ENCODE measurements at regions not wholly inside any gene's neighbourhood (a gene's known extent, or its start where the extent isn't known, plus 50 kb on each side); places are given as distances from the start of the nearest gene placed in this dataset.
A peak's percentile ranks its signal among the peaks of the same experiment; 100 is the strongest.

DNA sequence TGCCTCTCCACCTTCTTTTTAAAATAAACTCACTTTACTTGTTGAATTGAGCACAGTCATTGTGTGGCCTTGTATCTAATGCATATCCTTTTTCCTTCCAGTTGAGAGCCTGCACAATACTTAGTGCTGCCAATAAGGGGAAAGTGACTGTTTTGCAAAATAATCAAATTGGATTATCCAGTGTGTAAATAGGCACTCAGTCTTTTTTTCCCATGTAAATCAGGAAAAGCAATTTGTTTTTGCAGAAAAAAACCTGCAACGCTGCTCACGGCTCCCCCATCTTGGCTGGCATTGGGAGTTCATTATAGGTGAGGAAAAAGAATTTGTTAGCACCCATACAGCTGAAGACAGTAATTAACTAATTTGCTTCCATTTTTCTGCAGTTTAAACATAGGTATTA is 299.9 kb downstream of the CSNK1G3 start:
- 88% methylated on average over 2 of the region's 2 CpGs for WGBS
- peaks cover 52% of the 10 kb centered on the region for H3K4me1 ChIP-seq

DNA sequence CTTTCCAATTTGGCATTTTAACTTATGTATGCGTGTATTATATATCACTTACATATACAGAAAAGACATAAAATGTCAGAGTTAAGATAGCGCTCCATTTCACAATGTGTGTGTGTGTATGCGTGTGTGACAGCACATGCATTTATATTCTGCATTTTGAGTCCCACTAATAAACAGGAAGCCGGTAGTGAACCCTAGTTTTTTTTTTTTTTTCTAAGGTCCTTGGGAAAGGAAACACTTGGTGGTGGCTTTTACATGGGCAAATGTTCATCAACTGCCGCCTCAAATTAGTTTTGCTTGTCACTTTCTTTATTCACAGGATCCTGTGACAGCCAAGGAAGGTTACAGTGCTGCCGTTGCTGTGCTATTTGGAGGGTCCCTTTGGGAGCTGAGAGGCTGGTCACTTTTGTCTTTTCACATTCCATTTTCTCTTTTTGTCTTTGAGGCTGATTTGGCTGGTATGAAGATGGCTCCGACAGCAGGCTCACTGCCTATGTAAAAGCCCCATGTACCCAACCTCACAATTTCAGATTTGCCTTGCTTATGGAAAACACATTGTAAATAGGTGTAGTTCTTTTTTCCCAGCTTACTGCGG is 298.9 kb downstream of the CSNK1G3 start:
- no peak for DNase-seq (ENCODE audit: low spot score in 2 of 2)
- 87% methylated on average over 8 of the region's 8 CpGs for WGBS

More for the DNA sequence above, 299.9 kb downstream of the CSNK1G3 start:
- H3K4me3 ChIP-seq = no peak overlapping the region
- no peaks in the 10 kb centered on the region for H3K36me3 ChIP-seq
- TF ChIP-seq, protein P1, sequence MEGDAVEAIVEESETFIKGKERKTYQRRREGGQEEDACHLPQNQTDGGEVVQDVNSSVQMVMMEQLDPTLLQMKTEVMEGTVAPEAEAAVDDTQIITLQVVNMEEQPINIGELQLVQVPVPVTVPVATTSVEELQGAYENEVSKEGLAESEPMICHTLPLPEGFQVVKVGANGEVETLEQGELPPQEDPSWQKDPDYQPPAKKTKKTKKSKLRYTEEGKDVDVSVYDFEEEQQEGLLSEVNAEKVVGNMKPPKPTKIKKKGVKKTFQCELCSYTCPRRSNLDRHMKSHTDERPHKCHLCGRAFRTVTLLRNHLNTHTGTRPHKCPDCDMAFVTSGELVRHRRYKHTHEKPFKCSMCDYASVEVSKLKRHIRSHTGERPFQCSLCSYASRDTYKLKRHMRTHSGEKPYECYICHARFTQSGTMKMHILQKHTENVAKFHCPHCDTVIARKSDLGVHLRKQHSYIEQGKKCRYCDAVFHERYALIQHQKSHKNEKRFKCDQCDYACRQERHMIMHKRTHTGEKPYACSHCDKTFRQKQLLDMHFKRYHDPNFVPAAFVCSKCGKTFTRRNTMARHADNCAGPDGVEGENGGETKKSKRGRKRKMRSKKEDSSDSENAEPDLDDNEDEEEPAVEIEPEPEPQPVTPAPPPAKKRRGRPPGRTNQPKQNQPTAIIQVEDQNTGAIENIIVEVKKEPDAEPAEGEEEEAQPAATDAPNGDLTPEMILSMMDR (IDR thresholded peaks at IDR 0.05) = no peak
- TF ChIP-seq POLR2A (IDR thresholded peaks at IDR 0.05) (no peak), POLR2AphosphoS5 (IDR thresholded peaks at IDR 0.05) (no peak), EP300 (IDR thresholded peaks at IDR 0.05) (no peak)
- H3K27me3 ChIP-seq = no peaks in the 10 kb centered on the region
- no peak overlapping the region for H3K27ac ChIP-seq
- DNase-seq (ENCODE audit: low spot score in 2 of 2) = no peak
- H3K9me3 ChIP-seq = no peaks in the 10 kb centered on the region

DNA sequence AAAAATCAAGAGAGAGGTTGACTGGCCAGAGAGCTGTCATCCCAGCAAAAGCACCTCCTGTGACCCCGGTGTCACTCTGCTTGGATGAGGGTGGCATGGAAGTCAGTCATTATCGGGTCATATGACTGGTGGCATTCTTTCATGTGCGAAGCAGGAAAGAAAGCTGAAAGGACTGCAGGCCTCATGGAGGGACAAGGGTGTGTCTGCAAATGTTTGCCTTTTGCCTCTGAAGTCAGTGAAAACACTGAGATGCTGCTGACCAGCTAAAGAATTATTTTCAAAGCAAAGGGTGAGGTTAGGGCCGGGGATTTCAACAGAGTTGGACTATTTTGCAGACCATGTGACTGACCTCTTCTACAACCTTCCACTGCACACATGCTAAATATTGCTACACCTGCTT is 298.3 kb downstream of the CSNK1G3 start:
- Histone ChIP-seq H3K9me3 (no peaks in the 10 kb centered on the region), H3K4me1 (peaks cover 52% of the 10 kb centered on the region), H3K4me3 (no peak overlapping the region), H3K27me3 (no peaks in the 10 kb centered on the region), H3K36me3 (no peaks in the 10 kb centered on the region), H3K27ac (peak overlapping the region; percentile 28)
- DNase-seq (ENCODE audit: low spot score in 2 of 2) = no peak
- no peak for TF ChIP-seq POLR2A (IDR thresholded peaks at IDR 0.05)
- TF ChIP-seq EP300 (IDR thresholded peaks at IDR 0.05) = no peak
- TF ChIP-seq POLR2AphosphoS5 (IDR thresholded peaks at IDR 0.05) = no peak
- TF ChIP-seq, protein P1 (IDR thresholded peaks at IDR 0.05) = no peak
- 35% methylated on average over 4 of the region's 4 CpGs for WGBS

More for the DNA sequence above, 298.9 kb downstream of the CSNK1G3 start:
- Histone ChIP-seq H3K36me3 (no peaks in the 10 kb centered on the region), H3K27ac (no peak overlapping the region), H3K4me3 (no peak overlapping the region), H3K9me3 (no peaks in the 10 kb centered on the region), H3K4me1 (peaks cover 52% of the 10 kb centered on the region), H3K27me3 (no peaks in the 10 kb centered on the region)
- TF ChIP-seq EP300 (IDR thresholded peaks at IDR 0.05) = no peak
- TF ChIP-seq POLR2A (IDR thresholded peaks at IDR 0.05) = no peak
- TF ChIP-seq POLR2AphosphoS5 (IDR thresholded peaks at IDR 0.05) = no peak
- TF ChIP-seq, protein P1 (IDR thresholded peaks at IDR 0.05) = no peak

DNA sequence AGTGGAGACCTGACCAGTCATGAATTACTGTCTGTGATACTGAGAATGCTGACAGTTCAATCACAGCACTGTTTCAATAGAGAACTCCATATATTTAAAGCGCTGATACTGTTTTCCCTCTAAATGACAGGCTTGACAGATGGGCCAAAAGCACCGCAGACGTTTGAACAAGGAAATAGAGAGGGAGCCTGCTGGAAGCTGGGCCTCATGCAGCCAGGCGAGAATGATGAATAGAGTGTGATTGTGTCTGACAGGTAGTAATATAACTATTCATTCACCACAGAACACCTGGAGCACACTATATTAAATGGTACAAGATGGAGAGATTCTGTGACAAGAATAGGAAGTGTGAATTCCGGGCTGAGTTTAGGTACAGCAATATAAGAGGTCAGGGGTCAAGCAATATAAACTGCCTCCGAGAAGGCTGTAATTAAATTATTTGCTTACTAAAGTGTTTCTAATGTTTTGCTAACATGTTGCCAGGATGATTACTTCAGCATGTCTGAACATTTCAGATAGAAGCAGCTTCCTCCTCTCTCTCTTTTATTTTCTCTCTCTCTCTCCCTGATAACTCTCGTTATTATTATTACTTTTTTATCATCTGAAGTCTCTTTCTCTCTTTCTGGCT is 297.7 kb downstream of the CSNK1G3 start:
- 36% methylated on average over 7 of the region's 7 CpGs for WGBS
- H3K4me1 ChIP-seq = peaks cover 48% of the 10 kb centered on the region
- TF ChIP-seq EP300 (IDR thresholded peaks at IDR 0.05) (no peak), POLR2AphosphoS5 (IDR thresholded peaks at IDR 0.05) (no peak), POLR2A (IDR thresholded peaks at IDR 0.05) (no peak)
- TF ChIP-seq, protein P1 (IDR thresholded peaks at IDR 0.05) = no peak
- no peaks in the 10 kb centered on the region for H3K27me3 ChIP-seq
- no peaks in the 10 kb centered on the region for H3K9me3 ChIP-seq
- H3K4me3 ChIP-seq = no peak overlapping the region
- no peaks in the 10 kb centered on the region for H3K36me3 ChIP-seq
- no peak for DNase-seq (ENCODE audit: low spot score in 2 of 2)
- H3K27ac ChIP-seq = peak overlapping the region; percentile 28

DNA sequence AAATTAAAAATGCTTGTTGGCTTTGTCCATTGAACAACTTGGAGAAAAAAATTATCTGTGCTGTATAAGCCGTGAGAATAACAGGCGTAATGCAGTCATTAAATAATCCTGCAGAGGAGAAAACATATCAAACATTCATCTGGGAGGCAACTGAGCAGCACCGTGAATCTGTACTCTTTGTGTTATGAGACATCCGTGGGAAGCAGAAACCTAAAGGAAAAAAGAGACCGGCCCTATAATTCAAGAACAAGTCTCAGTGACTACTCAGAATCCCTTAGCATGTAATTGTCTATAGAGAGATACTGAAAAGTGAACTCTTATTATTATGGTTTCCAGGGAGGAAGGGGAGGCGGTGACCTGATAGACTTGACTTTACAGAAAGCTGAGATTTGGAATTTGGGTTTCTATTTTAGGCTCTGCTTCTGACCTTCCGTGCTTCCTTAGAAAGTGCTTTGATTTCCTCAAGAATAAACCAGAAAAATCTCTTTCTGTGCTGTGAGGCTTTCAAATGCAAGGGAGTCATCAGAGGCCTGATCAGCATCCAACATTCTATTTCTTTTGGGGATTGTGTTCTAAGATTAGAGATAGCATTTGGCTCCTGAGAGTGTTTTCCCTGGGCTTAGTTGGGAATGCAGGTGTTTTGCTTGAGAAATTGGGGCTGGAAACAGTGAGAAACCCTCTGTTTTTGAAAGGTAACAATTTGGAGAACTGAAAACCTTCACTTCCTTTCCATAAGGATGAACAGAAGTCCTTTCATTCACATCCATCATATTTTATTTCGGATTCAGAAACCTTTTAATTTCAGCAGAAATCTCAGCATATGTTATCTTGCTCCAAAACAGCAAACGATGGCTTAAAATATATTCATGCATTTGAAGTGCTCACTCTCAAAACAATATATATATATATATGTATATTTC is 296.7 kb downstream of the CSNK1G3 start:
- H3K4me1 ChIP-seq = peaks cover 38% of the 10 kb centered on the region
- no peak for DNase-seq (ENCODE audit: low spot score in 2 of 2)
- WGBS = 72% methylated on average over 9 of the region's 9 CpGs
- no peaks in the 10 kb centered on the region for H3K36me3 ChIP-seq
- no peaks in the 10 kb centered on the region for H3K27me3 ChIP-seq
- H3K4me3 ChIP-seq = no peak overlapping the region
- H3K27ac ChIP-seq = no peak overlapping the region
- TF ChIP-seq POLR2AphosphoS5 (IDR thresholded peaks at IDR 0.05) (no peak), POLR2A (IDR thresholded peaks at IDR 0.05) (no peak), EP300 (IDR thresholded peaks at IDR 0.05) (no peak)
- TF ChIP-seq, protein P1 (IDR thresholded peaks at IDR 0.05) = no peak
- no peaks in the 10 kb centered on the region for H3K9me3 ChIP-seq
